ENCODE measurements at regions not wholly inside any gene's neighbourhood (a gene's known extent, or its start where the extent isn't known, plus 50 kb on each side); places are given as distances from the start of the nearest gene placed in this dataset.
A peak's percentile ranks its signal among the peaks of the same experiment; 100 is the strongest.
"Not testable (repeated sequence)": the region's sequence is repeated elsewhere in the genome, so short reads cannot be mapped to it uniquely, and the experiment has no call there.

DNA sequence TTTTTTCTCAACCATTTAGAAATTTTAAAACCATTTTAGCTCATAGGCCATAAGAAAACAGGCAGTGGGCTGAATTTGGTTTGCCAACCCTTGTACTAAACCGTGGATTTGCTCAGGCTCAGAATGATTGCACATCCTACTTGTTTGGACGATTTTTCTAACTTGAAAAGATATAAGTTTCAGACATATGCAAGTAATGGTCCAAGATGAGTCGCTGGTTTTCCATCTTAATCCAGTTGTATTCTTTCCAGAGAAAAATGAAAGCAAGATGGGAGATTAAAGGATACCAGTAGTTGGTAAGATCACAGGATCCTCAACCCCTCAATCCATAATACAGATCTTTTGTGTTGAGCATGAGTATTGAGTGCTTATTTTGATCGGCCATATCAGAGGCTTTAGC, 250.9 kb downstream of the TINAG start:
- DNase-seq (ENCODE audit: low read depth in 2 of 2) = no peak

DNA sequence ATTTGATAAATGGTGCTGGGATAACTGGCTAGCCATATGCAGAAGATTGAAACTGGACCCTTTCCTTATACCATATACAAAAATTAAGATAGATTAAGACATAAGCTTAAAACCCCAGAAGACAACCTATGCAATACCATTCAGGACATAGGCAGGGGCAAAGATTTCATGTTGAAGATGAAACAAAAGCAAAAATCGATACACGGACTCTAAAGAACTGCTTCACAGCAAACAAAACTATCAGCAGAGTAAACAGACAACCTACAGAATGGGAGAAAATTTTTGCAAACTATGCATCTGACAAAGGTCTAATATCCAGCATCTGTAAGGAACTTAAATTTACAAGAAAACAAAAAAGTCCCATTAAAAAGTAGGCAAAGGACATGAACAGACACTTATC, 255.9 kb downstream of the TINAG start:
- not testable (repeated sequence) for DNase-seq (ENCODE audit: low read depth in 2 of 2)

DNA sequence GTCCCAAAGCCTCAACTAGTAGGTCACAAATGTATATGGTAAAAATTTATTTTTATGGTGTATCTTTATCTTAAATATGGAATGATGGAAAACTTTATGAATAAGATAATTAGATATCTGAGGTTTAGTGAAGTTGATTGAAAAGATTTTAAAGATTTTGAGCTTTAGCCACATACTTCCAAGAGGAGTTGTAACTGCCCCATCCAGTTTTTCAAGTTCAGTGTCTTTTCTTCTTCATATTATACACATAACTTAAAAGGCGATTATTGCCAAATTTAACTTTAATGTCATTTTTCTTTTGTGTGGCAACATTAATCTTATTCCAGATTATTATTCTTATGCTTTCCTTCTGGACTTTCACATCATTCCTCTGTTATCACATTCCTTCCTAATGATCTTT, 266.4 kb downstream of the TINAG start:
- no peak for DNase-seq (ENCODE audit: low read depth in 2 of 2)

DNA sequence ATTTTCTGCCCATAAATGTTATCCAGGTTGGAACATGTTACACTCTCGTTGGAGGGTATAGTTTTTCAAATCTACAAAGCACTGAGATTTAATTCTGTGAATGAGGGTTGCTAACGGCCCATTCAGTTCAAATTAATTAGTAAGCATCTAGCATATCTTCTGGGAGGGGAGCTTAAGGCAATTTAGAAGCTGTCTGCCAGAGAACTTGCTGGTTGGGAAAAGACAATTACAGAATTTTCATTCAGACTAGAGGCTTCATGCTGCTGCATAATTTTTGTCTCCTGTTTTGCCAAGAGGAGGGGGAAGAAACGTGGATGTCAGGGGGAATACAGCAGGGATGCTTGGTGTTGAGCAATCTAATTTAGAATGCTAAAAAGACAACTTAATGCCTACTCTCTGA, 268.3 kb upstream of the FAM83B start:
- no peak for DNase-seq (ENCODE audit: low read depth in 2 of 2)

DNA sequence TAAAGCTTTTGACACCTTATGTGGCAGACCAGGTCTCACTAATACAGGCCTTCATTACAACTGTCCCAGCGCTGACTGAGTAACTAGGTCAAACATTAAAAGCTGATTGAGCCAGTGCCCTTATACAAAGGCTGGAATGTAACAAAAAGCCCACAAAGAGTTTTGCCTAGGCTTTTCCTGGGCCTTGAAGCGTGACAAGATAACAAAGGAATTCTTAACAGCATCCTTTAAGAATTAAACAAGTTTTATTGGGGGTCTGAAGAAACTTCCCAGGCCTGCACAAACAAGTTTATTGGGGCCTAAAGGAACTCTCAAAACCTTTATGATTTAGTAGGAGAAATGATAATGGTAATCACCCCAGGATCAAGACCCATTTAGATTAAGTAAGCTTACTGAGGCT, 267.6 kb upstream of the FAM83B start:
- DNase-seq (ENCODE audit: low read depth in 2 of 2) = no peak

DNA sequence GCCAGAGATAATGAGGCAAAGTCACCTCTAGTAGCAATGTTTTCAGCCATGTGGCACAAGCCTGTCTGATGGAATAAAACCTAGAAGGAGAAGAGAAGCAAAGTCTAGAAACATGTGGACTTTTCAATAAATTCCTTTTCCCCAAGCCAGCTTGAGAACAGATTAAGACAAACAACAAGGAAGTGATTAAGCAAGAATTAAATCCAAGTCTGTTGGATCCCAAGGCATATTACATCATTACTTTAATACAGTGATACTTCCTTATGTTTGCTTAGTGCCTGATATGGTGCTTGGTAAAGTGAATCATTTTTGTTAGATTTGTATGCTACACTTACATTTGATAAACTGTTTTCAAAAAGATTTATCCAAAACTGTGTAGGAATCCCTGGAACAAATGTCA, 260.3 kb upstream of the FAM83B start:
- peak in 1 of 2 donors; percentile 11 for DNase-seq (ENCODE audit: low read depth in 2 of 2)

DNA sequence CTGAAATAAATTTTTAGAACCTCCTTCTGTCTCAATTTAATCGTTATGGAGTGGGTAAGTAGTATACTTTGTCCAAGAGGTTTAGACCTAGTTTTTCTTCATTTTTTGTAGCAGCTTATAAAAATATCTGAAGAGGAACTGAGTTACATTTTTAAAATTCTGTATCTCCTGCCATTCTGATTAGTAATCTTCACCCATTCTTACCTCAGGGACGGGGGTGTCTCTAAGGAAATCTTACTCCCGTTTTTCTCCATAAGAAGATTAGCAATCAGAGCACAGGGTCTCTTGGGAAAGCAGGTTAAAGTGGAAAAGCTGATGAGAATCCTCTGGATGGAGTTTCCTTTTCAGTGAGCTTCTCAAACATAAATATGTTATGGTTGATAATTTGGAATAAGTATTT, 259.3 kb upstream of the FAM83B start:
- DNase-seq (ENCODE audit: low read depth in 2 of 2) = no peak

DNA sequence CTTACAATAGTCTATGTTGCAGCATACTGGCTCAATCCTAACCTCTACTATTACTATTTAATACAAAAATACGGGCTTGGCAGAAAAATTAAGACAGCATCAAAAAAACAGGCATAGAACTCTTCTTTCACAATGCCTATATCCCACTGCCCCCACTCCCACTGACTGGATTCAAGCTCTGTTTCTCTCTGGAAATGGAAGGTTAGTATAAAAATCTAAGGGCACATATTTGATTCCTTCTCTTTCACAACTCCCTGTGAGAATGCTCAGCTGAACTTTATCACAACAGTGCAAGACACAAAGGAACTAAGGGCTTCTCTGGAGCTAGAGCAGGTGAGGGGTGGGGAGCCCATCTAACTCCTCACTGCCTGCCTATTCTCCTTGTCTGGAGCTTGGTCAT, 258.4 kb upstream of the FAM83B start:
- DNase-seq (ENCODE audit: low read depth in 2 of 2) = no peak

DNA sequence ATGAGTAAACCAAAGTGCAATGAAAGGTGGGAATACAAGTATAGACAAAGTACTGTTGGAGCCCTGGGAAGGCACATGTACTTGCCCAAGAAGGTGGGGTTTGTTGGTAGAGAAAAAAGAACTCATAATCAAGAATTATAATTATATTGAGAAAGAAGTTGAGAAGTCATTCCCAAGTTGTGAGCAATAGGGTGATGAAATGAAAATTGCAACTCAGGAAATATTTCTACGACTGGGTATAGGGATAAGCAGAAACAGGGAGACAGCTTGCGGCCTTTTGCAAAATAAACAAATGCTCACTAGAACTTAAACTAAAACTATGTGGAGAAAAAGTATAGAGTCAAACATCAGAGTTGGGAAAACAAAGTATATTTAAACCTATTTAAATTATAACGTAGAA, 250.7 kb upstream of the FAM83B start:
- DNase-seq (ENCODE audit: low read depth in 2 of 2) = no peak

DNA sequence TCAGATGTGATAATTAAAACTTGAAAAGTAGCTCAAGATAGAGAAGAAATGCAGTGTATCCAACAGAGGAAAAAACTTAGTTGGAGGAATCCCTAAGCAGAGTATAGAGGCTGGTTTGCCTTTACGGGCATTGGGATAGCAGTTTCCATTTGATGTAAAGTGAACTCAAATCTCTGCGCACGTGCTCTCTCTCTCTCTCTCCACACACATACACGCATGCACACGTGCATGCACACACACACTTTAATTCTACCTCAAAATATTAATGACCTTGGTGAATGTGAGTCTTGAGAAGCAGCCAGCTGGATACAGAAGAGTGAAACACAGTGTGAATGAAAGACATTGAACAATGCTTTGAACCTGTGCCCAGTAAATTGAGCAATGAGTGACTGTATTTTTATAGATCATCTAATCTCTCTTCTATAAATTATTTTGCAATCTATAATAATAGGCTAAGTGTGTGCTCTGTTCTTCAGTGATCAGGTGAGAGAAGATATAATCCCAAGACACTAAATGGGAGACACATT, 247.7 kb upstream of the FAM83B start:
- no peak for DNase-seq (ENCODE audit: low read depth in 2 of 2)

DNA sequence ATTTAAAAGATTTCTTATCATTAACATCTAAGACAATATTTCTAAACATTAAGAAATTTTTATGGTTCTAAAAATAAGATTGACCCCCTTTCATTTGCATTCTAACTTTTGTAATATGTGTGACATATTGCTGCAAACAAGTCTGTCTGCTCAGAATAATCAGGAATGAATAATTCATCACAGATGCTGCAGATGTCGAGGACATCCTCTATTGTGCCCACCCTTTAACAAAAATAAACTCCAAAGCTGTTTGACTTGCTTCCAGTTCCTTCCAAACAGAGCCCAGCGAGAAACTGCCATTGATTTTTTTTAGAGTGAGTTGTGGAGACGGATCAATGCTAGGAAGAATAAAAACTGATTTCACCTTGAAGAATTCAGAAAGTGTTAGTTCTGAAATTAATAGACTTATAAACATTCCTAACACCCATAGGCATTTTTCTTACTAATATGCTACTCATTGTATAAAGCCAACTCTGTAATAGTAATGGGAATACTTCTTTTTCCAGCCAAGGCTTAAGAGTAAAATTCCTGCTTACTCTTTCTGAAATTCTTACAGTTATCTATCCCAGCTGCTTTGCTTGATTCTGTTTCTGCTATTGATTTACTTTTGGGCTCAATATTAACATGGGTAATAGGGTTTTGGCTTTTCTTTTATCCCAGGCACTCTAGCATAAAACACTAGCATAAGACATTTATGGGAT, 244.8 kb upstream of the FAM83B start:
- no peak for DNase-seq (ENCODE audit: low read depth in 2 of 2)

DNA sequence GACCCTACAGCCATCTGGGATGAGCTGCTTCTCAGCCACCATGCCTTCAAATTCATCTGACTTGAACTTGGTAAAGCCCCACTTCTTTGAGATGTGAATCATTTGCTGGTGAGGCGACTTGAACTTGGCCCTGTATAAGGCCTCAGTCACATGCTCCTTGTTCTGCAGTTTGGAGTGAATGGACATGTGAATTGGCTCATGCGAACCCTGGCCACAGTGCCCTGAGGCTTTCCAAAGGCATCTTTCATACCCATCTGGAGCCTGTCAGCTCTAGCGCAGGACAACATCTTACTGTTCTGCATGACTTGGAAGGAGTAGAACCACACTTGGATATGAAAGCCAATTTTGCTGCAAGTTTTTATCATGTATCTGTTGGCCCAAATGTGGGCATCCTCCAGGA, 244.0 kb upstream of the FAM83B start:
- no peak for DNase-seq (ENCODE audit: low read depth in 2 of 2)

DNA sequence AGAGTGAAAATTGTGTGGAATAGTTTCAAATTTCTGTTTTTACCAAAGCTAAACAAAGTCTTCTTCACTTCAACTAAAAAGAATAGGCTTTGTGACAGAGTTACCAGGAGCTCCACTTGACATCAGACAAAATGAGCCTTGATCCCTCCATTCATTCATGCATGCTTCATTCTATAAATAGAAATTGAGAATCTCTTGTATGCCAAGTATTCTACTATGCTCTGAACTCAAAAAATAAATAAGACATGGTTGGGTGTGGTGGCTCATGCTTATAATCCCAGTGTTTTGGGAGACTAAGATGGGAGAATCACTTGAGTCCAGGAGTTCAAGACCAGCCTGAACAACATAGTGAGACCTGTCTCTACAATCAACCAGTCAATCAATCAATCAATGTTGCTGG, 236.6 kb upstream of the FAM83B start:
- no peak for DNase-seq (ENCODE audit: low read depth in 2 of 2)

DNA sequence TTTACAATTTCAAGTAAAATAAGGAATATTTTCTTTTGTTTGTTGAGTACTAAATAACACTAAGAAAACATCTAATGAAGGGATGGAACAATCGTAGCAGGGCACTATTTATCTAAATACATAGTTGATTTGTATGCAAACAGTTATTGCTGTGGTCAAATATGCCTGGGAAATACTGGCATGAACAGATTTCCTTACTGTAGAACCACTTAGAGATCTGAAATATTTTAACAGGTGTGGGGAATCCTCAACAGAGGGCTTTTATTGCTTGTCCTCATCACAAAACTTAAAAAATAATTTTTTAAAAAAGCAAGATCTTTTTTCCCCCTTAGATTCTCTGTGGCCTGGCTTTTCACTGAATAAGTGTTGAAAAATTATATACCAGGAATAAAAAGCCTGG, 233.0 kb upstream of the FAM83B start:
- DNase-seq (ENCODE audit: low read depth in 2 of 2) = no peak

DNA sequence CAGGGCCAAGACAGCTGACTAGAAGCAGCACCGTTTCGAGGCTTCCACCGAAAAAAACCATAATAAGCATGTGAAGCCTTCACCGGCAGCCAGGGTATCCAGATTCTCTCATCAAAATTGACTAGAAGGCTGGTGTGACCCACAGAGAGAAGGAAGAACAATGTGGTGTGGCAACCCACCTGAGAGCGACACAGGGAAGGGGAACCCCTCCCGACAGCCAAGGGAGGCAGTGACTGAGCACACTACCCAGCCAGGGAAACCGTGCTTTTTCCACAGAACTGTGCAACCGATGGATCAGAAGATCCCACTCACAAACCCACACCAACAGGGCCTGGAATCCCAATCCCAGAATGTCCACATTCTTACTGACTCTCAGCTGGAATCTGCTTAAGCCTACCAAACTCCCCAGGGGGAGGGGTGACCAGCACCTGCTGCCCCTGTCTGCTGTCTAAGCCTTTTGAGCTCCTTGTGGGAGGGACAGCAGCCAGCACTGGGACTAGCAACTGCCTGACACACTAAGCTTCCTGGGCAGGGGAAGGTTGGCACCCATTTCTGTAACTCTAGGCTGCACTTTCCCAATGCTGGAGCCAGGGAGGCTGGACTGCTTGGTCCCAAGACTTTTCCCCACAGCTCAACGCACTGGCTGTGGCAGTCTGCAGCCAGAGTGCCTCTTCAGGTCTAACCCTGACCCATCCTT, 231.9 kb upstream of the FAM83B start:
- DNase-seq (ENCODE audit: low read depth in 2 of 2) = no peak

DNA sequence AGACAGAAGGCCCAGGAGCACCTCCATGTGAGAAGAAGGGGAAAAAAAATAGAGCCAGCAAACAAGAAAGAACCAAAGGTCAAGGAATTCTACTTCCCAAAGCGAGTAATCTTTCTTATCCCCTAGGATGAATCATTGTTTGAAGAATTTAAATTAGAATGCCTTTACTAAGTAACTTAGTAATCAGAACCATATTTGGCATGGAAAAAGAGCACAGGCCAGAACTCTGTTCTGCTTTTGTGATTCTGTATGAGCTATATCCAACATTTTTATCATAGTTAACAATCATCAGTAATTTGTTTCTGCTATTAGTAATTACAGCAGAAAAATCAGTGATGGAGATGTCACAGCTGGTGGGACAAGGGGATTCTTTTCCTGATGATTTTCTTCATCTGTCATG, 228.8 kb upstream of the FAM83B start:
- DNase-seq (ENCODE audit: low read depth in 2 of 2) = peak in 1 of 2 donors; percentile 17

DNA sequence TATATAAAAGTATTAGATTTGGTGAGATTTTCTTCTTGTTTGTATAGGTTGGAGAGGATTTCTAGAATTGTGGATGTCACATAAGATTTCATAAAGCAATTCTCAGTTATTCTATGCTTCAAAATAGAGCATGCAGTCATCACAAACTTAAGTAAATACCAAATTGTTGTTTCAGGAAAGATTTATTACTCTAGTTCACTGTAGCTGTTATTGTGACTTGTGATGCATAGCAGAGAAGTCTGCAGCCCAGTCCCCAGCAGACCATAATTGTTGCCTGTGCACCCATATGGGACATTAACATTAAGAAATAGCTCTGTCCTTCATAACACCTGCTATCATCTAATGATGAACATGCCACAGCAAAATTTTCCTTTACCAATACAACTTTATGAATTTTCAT, 228.0 kb upstream of the FAM83B start:
- no peak for DNase-seq (ENCODE audit: low read depth in 2 of 2)

DNA sequence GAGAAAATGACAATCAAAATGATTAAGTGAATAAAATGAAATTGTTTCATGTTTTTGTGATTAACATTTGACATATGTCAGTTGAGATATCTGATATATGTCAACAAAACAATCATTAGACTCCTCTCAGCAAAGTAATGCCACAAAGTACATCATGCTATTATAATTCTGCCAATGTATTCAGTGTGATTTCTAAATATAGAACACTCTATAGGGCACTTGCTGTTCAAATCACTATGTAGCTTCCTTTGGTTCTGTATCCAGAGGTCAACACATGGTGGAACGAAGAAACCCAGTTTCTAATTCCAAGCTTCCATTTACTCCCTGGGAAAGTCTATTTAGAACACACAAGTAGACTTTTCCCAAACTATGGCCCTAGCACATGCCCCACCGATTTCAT, 227.5 kb upstream of the FAM83B start:
- no peak for DNase-seq (ENCODE audit: low read depth in 2 of 2)

DNA sequence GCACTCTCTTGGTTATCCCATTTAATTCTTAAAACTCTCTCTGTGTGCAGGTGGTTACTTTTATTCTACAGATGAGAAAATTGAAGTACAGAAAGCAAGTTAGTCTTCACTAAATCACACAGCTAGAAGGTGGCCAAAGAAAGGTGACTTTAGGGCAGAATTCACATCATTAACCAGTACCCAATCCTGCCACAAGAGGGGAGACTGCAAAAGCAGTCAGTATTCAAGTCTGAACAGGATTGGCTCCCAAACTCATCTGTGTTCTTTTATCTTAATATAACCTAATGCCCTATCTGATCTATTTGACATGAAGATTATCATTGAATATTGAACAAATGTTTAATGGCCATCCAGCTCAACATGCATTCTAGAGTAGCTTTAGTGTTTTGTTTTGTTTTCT, 225.3 kb upstream of the FAM83B start:
- DNase-seq (ENCODE audit: low read depth in 2 of 2) = peak in 1 of 2 donors; percentile 24

DNA sequence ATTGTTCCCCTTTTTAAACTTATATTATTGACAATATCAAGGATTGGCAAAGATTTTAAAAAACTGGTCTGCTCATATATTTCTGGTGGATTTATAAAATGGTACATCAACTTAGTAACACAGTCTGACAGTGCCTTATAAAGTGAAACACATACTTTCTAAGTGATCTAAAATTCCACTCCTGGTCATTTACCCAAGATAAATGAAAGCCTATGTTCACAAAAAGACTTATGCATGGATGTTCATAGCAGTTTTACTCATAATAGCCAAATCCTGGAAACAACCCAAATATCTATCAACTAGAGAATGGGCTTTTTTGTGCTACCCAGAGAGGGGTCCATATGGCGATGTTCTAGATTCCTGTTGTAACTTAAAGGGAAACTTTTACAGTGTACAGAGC, 222.4 kb upstream of the FAM83B start:
- no peak for DNase-seq (ENCODE audit: low read depth in 2 of 2)

DNA sequence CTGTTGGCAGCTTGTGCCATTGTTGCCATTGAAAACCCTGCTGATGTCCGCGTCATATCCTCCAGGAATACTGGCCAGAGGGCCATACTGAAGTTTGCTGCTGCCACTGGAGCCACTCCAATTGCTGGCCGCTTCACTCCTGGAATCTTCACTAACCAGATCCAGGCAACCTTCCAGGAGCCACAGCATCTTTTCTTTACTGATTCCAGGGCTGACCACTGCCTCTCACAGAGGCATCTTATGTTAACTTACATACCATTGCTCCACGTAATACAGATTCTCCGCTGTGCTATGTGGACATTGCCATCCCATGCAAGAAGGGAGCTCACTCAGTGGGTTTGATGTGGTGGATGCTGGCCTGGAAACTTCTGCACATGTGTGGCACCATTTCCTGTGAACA, 221.8 kb upstream of the FAM83B start:
- DNase-seq (ENCODE audit: low read depth in 2 of 2) = no peak

DNA sequence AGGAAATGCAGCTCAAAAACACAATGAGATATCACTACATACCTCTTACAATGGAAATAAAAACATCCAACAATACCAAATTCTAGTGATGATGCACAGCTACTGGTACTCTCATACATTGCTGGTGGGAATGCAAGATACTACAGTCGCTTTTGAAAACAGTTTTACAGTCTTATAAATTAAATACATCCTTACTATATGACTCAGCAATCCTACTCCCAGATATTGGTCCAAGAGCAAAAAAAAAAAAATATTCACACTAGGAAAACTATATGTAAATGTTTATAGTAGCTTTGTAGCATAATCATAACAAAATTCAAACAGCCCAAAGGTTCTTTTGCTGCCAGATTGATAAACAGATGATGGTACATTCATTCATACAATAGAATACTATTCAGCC, 217.4 kb upstream of the FAM83B start:
- DNase-seq (ENCODE audit: low read depth in 2 of 2) = no peak

DNA sequence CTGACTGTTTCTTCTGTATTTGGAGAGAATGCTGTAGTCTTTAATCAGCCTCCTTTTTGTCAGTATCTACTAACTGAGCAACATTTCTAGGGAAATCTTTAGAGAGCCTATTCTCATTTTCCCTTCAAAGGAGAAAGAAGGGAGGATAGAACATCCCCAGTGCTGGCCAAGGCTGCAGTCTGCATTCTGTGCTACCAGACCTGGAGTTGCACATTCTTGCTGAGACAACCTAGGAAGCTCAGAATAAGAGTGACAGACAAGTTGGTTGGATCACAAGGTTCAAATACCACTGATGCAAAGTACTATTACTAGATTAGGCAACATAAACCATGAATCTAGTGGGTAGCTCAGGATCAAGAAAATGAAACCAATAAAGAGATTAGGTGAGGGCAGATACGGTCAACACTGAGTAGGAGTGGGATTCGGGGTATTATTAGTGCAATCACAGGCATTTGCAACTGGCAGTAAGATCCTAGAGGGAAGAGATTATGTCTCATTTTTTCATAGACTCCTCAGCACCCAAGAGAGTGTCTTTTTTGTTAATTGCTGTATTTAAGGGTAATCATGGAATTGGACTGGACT, 213.5 kb upstream of the FAM83B start:
- DNase-seq (ENCODE audit: low read depth in 2 of 2) = no peak
